Smooth muscle cell (in vitro differentiated cells): ENCODE measurements at regions not wholly inside any gene's neighbourhood (a gene's known extent, or its start where the extent isn't known, plus 50 kb on each side); places are given as distances from the start of the nearest gene placed in this dataset.

ENCODE experiments used
- DNase-seq: peaks from one replicate; lab custom pipeline; 2025; ENCODE audit not compliant: unreplicated experiment; lab: John Stamatoyannopoulos, UW
- H2AFZ ChIP-seq: fragments of 200-600 bp; sonication (generic); 2 replicates; pipeline ENCODE4 v1.6.0; 2016; ENCODE audit warnings: antibody characterized with exemption, low read depth, mild to moderate bottlenecking
- H3F3A ChIP-seq: fragments of 200-600 bp; sonication (generic); 2 replicates; pipeline ENCODE4 v1.6.0; 2017; ENCODE audit warnings: antibody characterized with exemption, low read depth
- H3K27ac ChIP-seq: fragments of 200-600 bp; sonication (generic); 2 replicates; pipeline ENCODE4 v1.5.1; 2016; ENCODE audit warnings: low read depth, mild to moderate bottlenecking
- H3K27me3 ChIP-seq: fragments of 200-600 bp; sonication (generic); 2 replicates; pipeline ENCODE4 v1.6.1; 2016; ENCODE audit warnings: low read depth, mild to moderate bottlenecking
- H3K36me3 ChIP-seq: fragments of 200-600 bp; sonication (generic); 2 replicates; pipeline ENCODE4 v1.5.1; 2016; ENCODE audit warnings: low read depth
- H3K4me1 ChIP-seq: fragments of 200-600 bp; sonication (generic); 2 replicates; pipeline ENCODE4 v1.5.1; 2016; ENCODE audit warnings: low read depth
- H3K4me2 ChIP-seq: fragments of 200-600 bp; sonication (generic); 2 replicates; pipeline ENCODE4 v1.6.0; 2016; ENCODE audit warnings: mild to moderate bottlenecking
- H3K4me3 ChIP-seq: fragments of 200-600 bp; sonication (generic); 2 replicates; pipeline ENCODE4 v1.5.1; 2016; ENCODE audit warnings: mild to moderate bottlenecking
- H3K79me2 ChIP-seq: fragments of 200-600 bp; sonication (generic); 2 replicates; pipeline ENCODE4 v1.6.0; 2016; ENCODE audit warnings: low read depth, mild to moderate bottlenecking
- H3K9ac ChIP-seq: fragments of 200-600 bp; sonication (generic); 2 replicates; pipeline ENCODE4 v1.6.0; 2016; ENCODE audit warnings: low read depth
- H3K9me3 ChIP-seq: fragments of 200-600 bp; sonication (generic); replicated peaks from 2 replicates; pipeline ENCODE4 v1.5.1; 2016; ENCODE audit warnings: low read depth
- H4K20me1 ChIP-seq: fragments of 200-600 bp; sonication (generic); 2 replicates; pipeline ENCODE4 v1.6.0; 2016; ENCODE audit warnings: low read depth
- WGBS: methylation state at CpG from one replicate; pipeline ENCODE4 v1.1.7; 2016; ENCODE audit warnings: low lambda C conversion rate; 5-methylcytosine and 5-hydroxymethylcytosine counted together
- TF ChIP-seq, protein P1 (sequence below): fragments of 200-600 bp; sonication (generic); IDR thresholded peaks from 2 replicates; pipeline ENCODE4 v1.5.1; 2017; ENCODE audit warnings: borderline replicate concordance, mild to moderate bottlenecking, antibody characterized with exemption; ENCODE audit not compliant: insufficient read depth, poor library complexity, severe bottlenecking

DNA sequence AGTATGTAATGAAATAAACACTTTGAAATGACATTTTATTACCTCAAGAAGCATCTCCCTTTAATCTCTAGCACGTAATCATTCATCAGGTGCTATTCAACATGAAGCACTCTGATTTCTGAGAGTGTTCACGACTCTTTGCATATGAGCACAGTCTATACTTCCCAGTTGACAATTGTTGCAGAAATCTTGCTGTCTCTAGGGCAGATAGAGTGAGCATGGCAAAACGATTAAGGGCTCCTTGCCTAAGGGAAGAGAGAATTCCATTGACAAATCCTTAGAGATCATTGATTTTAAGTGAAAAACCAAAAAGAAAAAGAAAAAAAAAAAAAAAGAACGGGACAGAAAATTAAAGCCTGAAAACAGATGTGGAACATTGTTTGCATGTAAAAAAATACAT, 107.6 kb downstream of the C12orf50 start:
- H4K20me1 ChIP-seq = no peaks in the 10 kb centered on the region
- no peaks in the 10 kb centered on the region for H3K4me1 ChIP-seq
- H3K9ac ChIP-seq = no peak overlapping the region
- H3F3A ChIP-seq = no peaks in the 10 kb centered on the region
- H3K27ac ChIP-seq = no peak overlapping the region
- H3K36me3 ChIP-seq = no peaks in the 10 kb centered on the region
- no peak overlapping the region for H3K4me2 ChIP-seq
- H3K79me2 ChIP-seq = no peaks in the 10 kb centered on the region
- no peaks in the 10 kb centered on the region for H3K9me3 ChIP-seq
- H2AFZ ChIP-seq = no peak overlapping the region
- TF ChIP-seq, protein P1, sequence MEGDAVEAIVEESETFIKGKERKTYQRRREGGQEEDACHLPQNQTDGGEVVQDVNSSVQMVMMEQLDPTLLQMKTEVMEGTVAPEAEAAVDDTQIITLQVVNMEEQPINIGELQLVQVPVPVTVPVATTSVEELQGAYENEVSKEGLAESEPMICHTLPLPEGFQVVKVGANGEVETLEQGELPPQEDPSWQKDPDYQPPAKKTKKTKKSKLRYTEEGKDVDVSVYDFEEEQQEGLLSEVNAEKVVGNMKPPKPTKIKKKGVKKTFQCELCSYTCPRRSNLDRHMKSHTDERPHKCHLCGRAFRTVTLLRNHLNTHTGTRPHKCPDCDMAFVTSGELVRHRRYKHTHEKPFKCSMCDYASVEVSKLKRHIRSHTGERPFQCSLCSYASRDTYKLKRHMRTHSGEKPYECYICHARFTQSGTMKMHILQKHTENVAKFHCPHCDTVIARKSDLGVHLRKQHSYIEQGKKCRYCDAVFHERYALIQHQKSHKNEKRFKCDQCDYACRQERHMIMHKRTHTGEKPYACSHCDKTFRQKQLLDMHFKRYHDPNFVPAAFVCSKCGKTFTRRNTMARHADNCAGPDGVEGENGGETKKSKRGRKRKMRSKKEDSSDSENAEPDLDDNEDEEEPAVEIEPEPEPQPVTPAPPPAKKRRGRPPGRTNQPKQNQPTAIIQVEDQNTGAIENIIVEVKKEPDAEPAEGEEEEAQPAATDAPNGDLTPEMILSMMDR = no peak
- DNase-seq = no peak
- H3K27me3 ChIP-seq = no peaks in the 10 kb centered on the region
- 79% methylated on average over 4 of the region's 4 CpGs for WGBS
- H3K4me3 ChIP-seq = no peak overlapping the region

DNA sequence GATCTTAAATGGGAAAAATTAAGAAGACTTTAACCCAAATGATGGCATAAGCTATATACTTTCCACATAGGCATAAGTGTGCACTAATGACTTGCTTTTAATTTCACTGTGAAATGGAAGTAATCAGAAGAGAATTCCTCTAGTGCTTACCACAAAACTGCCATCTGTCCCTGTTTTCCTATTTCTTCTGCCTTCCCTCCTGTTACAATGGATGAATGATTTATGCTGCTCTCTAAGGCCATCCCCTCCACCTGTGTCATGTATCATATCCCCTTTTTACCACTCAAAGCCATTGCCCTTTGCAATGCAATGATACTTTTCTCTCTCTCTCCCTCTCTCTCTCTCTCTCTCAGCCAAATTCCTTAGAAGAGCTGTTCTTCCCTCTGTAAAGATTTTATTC, 109.1 kb downstream of the C12orf50 start:
- no peaks in the 10 kb centered on the region for H3K9me3 ChIP-seq
- no peaks in the 10 kb centered on the region for H3K79me2 ChIP-seq
- no peak overlapping the region for H2AFZ ChIP-seq
- H3K4me2 ChIP-seq = no peak overlapping the region
- H3K9ac ChIP-seq = no peak overlapping the region
- TF ChIP-seq, protein P1 = no peak
- no peak for DNase-seq
- no peaks in the 10 kb centered on the region for H3K27me3 ChIP-seq
- H3F3A ChIP-seq = no peaks in the 10 kb centered on the region
- no peaks in the 10 kb centered on the region for H3K4me1 ChIP-seq
- H3K36me3 ChIP-seq = no peaks in the 10 kb centered on the region
- no peak overlapping the region for H3K27ac ChIP-seq
- H4K20me1 ChIP-seq = no peaks in the 10 kb centered on the region
- no peak overlapping the region for H3K4me3 ChIP-seq

DNA sequence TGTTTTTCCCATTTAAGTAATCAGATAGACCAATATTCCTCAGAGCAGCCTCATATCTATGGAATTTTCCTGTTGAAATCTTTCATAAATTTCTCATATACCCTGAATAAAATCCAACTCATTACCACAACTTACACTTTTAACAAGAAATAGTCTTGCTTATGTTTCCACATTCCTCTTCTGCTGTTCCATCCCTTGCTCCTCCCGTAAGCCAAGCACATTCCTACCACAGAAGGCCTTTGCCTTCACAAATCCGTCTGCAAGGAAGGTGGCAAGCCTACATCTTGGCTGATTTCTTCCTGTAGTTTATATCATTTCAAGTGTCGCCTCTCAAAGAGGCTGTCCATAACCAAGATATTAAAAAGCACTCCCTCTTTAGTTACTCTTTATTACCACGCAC, 127.7 kb downstream of the C12orf50 start:
- H3K9ac ChIP-seq = no peak overlapping the region
- no peak for DNase-seq
- H3K27ac ChIP-seq = no peak overlapping the region
- no peaks in the 10 kb centered on the region for H3K4me1 ChIP-seq
- H3F3A ChIP-seq = no peaks in the 10 kb centered on the region
- no peak overlapping the region for H3K4me2 ChIP-seq
- no peaks in the 10 kb centered on the region for H3K79me2 ChIP-seq
- 90% methylated on average over 4 of the region's 4 CpGs for WGBS
- no peaks in the 10 kb centered on the region for H3K9me3 ChIP-seq
- no peaks in the 10 kb centered on the region for H3K36me3 ChIP-seq
- no peak overlapping the region for H3K4me3 ChIP-seq
- H2AFZ ChIP-seq = no peak overlapping the region
- TF ChIP-seq, protein P1 = no peak
- no peaks in the 10 kb centered on the region for H4K20me1 ChIP-seq
- no peaks in the 10 kb centered on the region for H3K27me3 ChIP-seq

DNA sequence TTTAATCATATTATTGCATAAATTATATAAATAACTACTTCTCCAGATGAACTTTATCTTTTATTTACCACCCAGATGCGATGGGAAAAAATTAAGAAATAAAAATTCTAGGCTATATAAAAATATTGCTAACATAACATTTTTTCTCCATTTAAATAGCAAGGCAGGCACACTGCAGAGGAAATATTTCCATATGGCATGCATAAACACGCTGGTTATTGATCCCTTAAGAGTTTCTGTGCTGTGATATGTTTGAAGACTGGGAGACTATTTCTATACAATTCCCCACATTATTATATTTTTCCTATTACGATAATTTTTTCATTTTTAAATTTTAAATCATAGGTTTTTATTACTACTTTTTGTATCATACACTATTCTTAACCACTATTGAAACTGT, 131.5 kb downstream of the C12orf50 start:
- Histone ChIP-seq H3K9ac (no peak overlapping the region), H3K4me2 (no peak overlapping the region), H4K20me1 (no peaks in the 10 kb centered on the region), H3K79me2 (no peaks in the 10 kb centered on the region), H3K9me3 (no peaks in the 10 kb centered on the region), H3K27me3 (no peaks in the 10 kb centered on the region), H2AFZ (no peak overlapping the region), H3F3A (no peaks in the 10 kb centered on the region), H3K4me3 (no peak overlapping the region), H3K4me1 (no peaks in the 10 kb centered on the region), H3K27ac (no peak overlapping the region), H3K36me3 (no peaks in the 10 kb centered on the region)
- TF ChIP-seq, protein P1 = no peak
- no peak for DNase-seq
- WGBS = 88% methylated on average over 3 of the region's 3 CpGs
